B cell (primary cell): ENCODE measurements at regions not wholly inside any gene's neighbourhood (a gene's known extent, or its start where the extent isn't known, plus 50 kb on each side); places are given as distances from the start of the nearest gene placed in this dataset.

Source experiments
- EZH2 ChIP-seq: IDR thresholded peaks from 2 replicates; pipeline ENCODE4 v1.6.1; 2012; ENCODE audit warnings: borderline replicate concordance, low read depth, mild to moderate bottlenecking, moderate library complexity, low read length; ENCODE audit not compliant: insufficient read depth, poor library complexity, severe bottlenecking
- TF ChIP-seq, protein P1 (sequence below): fragments of 200-600 bp; IDR thresholded peaks from one replicate; pipeline ENCODE4 v1.8.0; 2022; ENCODE audit warnings: antibody characterized with exemption, mild to moderate bottlenecking

DNA sequence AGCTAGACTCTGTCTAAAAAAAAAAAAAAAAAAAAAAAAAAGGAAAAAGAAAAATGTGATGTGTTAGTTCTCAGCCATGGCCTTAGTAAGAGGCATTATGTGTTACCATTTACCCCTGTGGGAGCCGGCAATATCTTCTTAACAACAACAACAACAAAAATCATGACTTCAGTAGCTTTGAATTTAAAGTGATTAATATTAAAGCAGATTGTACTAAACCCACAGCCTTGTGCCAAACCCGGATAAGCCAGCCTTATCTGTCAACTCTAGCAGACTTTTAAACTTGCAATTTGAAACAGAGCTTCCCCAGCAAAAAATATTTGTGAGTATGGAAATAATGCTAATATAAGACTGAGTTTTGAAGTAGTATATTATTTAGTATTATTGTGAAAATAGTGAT lies 462.1 kb upstream of the GNPDA2 start:
- TF ChIP-seq, protein P1, sequence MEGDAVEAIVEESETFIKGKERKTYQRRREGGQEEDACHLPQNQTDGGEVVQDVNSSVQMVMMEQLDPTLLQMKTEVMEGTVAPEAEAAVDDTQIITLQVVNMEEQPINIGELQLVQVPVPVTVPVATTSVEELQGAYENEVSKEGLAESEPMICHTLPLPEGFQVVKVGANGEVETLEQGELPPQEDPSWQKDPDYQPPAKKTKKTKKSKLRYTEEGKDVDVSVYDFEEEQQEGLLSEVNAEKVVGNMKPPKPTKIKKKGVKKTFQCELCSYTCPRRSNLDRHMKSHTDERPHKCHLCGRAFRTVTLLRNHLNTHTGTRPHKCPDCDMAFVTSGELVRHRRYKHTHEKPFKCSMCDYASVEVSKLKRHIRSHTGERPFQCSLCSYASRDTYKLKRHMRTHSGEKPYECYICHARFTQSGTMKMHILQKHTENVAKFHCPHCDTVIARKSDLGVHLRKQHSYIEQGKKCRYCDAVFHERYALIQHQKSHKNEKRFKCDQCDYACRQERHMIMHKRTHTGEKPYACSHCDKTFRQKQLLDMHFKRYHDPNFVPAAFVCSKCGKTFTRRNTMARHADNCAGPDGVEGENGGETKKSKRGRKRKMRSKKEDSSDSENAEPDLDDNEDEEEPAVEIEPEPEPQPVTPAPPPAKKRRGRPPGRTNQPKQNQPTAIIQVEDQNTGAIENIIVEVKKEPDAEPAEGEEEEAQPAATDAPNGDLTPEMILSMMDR, result no peak
- TF ChIP-seq EZH2, result no peak
